Gastroesophageal sphincter (tissue), 4 donors: ENCODE measurements at regions not wholly inside any gene's neighbourhood (a gene's known extent, or its start where the extent isn't known, plus 50 kb on each side); places are given as distances from the start of the nearest gene placed in this dataset.

Experiments used
- ATAC-seq: fragments of 150-250 bp; one replicate; pipeline ENCODE4 v1.9.1; 2016; ENCODE audit warnings: mild to moderate bottlenecking, moderate library complexity
- H3K27ac ChIP-seq, 4 donors: fragments of 200-600 bp; sonication (generic) in 3 of 4; 1 replicate in 3 of 4; 2 replicates in 1 of 4; pipeline ENCODE4 v1.5.1; 2016 to 2019
- H3K27me3 ChIP-seq: fragments of 200-600 bp; sonication (generic); one replicate; pipeline ENCODE4 v1.5.1; 2019
- H3K36me3 ChIP-seq, 2 donors: fragments of 200-600 bp; sonication (generic); one replicate each; pipeline ENCODE4 v1.5.1; 2019; ENCODE audit warnings: control low read depth in 1 of 2
- H3K4me1 ChIP-seq, 3 donors: fragments of 200-600 bp; sonication (generic); 1 replicate in 2 of 3; 2 replicates in 1 of 3; pipeline ENCODE4 v1.5.1; 2016 to 2019; ENCODE audit warnings: control low read depth in 2 of 3
- H3K4me3 ChIP-seq, 2 donors: fragments of 200-600 bp; sonication (generic); one replicate each; pipeline ENCODE4 v1.5.1; 2019; ENCODE audit warnings: mild to moderate bottlenecking in 1 of 2, moderate library complexity in 1 of 2
- H3K9me3 ChIP-seq, 3 donors: fragments of 200-600 bp; sonication (generic); one replicate each; pipeline ENCODE4 v1.5.1; 2017 to 2019; ENCODE audit warnings: control low read depth in 2 of 3
- EP300 ChIP-seq: sonication (generic); formaldehyde crosslinking; IDR thresholded peaks from one replicate; pipeline ENCODE4 v1.6.1; 2017; ENCODE audit warnings: antibody characterized with exemption, mild to moderate bottlenecking
- POLR2A ChIP-seq, 2 donors: fragments of 450-650 bp; IDR thresholded peaks; one replicate each; pipeline ENCODE4 v1.6.1; 2017; ENCODE audit warnings: antibody characterized with exemption in 2 of 2, mild to moderate bottlenecking in 2 of 2, moderate library complexity in 1 of 2
- POLR2AphosphoS5 ChIP-seq: sonication (generic); formaldehyde crosslinking; IDR thresholded peaks from one replicate; pipeline ENCODE4 v1.6.1; 2017; ENCODE audit warnings: antibody characterized with exemption
- WGBS, 2 donors: methylation state at CpG; one replicate each; pipeline ENCODE4 v1.1.5; 2018; ENCODE audit warnings: low coverage in 1 of 2; 5-methylcytosine and 5-hydroxymethylcytosine counted together
- TF ChIP-seq, protein P1 (sequence below), 4 experiments: fragments of 200-600 bp in 2 of 4; fragments of 450-650 bp in 2 of 4; sonication (generic) in 1 of 4; IDR thresholded peaks; one replicate each; pipeline ENCODE4 v1.5.1; 2017 to 2019; ENCODE audit warnings: antibody characterized with exemption in 4 of 4, mild to moderate bottlenecking in 2 of 4, moderate library complexity in 2 of 4

DNA sequence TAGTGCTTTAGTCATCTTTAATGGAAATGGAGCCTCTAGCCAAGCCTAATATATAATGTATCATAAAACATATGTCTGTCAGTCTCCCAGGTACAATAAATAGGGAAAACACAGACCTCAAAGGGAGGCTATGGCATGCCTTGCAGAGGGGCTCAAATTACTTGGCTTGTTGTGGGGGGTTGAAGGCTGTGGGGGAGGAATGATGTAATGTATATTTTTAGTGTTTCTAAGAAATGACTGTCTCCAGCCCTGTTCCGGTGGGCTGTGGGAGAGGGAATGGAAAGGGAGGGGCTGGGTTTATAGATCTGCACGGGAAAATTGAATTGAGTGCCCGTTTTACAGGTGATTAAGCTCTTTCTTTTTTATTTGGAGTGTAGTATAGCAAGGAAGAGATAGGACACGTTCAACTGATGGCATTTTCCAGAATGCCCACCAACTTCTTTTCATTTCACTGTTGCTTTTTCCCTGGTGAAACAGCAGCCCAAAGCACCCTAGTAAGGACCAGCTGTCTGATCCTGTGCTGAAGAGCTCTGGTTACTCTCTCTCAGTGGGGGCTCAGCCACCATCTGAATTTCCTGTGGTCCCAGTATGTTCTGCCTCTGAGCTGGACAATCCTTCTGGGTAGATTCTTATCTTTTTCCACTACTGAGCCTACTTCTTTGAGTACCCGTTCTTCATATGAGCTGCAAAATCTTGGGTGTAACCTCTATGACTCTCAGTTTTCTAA is 220.7 kb upstream of the CASK start:
- 41 to 56% methylated on average over 4 to 5 of the region's 5 CpGs for WGBS, 2 donors
- ATAC-seq, result no peak
- Histone ChIP-seq H3K36me3 (no peaks in the 10 kb centered on the region), H3K27me3 (no peaks in the 10 kb centered on the region), H3K27ac (no peak overlapping the region), H3K4me3 (no peak overlapping the region), H3K4me1 (no peaks in the 10 kb centered on the region), H3K9me3 (no peaks in the 10 kb centered on the region)
- TF ChIP-seq POLR2AphosphoS5, result no peak
- TF ChIP-seq, protein P1, sequence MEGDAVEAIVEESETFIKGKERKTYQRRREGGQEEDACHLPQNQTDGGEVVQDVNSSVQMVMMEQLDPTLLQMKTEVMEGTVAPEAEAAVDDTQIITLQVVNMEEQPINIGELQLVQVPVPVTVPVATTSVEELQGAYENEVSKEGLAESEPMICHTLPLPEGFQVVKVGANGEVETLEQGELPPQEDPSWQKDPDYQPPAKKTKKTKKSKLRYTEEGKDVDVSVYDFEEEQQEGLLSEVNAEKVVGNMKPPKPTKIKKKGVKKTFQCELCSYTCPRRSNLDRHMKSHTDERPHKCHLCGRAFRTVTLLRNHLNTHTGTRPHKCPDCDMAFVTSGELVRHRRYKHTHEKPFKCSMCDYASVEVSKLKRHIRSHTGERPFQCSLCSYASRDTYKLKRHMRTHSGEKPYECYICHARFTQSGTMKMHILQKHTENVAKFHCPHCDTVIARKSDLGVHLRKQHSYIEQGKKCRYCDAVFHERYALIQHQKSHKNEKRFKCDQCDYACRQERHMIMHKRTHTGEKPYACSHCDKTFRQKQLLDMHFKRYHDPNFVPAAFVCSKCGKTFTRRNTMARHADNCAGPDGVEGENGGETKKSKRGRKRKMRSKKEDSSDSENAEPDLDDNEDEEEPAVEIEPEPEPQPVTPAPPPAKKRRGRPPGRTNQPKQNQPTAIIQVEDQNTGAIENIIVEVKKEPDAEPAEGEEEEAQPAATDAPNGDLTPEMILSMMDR (IDR thresholded peaks at IDR 0.05), result no peak
- no peak for TF ChIP-seq EP300
- no peak for TF ChIP-seq POLR2A (IDR thresholded peaks at IDR 0.05)

DNA sequence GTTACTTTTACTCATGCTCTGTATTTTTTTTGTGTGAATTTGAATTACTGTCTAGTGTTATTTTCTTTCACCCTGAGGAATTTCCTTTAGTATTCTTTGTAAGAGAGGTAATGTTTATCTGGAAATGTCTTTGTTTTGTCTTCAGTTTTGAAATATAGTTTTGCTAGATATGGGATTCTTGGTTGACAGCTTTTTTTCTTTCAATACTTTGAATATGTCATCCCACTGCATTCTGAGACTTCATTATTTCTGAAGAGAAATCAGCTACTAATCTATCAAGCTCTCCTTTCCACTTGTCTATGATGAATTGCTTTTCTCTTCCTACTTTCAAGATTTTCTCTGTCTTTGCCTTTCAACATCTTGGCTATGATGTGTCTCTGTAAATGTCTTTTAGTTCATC is 217.0 kb upstream of the CASK start:
- Histone ChIP-seq H3K4me1 (no peaks in the 10 kb centered on the region), H3K36me3 (no peaks in the 10 kb centered on the region), H3K27ac (no peak overlapping the region), H3K27me3 (no peaks in the 10 kb centered on the region), H3K4me3 (no peak overlapping the region), H3K9me3 (no peaks in the 10 kb centered on the region)
- no peak for TF ChIP-seq POLR2A (IDR thresholded peaks at IDR 0.05)
- TF ChIP-seq POLR2AphosphoS5, result no peak
- TF ChIP-seq, protein P1 (IDR thresholded peaks at IDR 0.05), result no peak
- no peak for TF ChIP-seq EP300
- ATAC-seq, result no peak

DNA sequence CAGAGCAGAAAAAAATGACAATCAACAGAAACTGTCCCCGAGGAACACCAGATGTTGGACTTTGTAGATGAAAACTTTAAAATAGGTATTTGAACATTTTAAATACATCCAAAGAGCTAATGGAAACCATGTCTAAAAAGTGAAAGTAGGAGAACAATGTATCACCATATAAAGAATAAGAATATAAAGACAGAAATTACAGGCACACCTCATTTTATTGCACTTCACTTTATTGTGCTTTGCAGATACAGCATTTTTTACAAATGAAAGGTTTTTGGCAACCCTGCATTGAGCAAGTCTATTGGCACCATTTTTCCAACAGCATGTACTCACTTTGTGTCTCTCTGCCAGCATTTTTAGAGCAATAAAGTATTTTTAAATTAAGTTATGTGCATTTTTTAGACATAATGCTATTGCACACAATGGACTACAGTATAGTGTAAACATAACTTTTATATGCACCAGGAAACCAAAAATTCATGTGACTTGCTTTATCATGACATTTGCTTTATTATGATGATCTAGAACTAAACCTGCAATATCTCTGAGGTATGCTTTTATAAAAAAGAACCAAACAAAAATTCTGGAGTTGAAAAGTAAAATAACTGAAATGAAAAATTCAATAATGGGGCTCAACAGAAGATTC is 212.4 kb upstream of the CASK start:
- no peaks in the 10 kb centered on the region for H3K36me3 ChIP-seq
- H3K4me1 ChIP-seq, result no peaks in the 10 kb centered on the region
- H3K27ac ChIP-seq, result no peak overlapping the region
- H3K9me3 ChIP-seq, result no peaks in the 10 kb centered on the region
- H3K27me3 ChIP-seq, result no peaks in the 10 kb centered on the region
- no peak overlapping the region for H3K4me3 ChIP-seq
- TF ChIP-seq, protein P1 (IDR thresholded peaks at IDR 0.05), result no peak
- TF ChIP-seq POLR2A (IDR thresholded peaks at IDR 0.05), result no peak
- TF ChIP-seq EP300, result no peak
- TF ChIP-seq POLR2AphosphoS5, result no peak
- WGBS, 2 donors, result 86 to 100% methylated on average over 1 of the region's 1 CpG
- no peak for ATAC-seq

DNA sequence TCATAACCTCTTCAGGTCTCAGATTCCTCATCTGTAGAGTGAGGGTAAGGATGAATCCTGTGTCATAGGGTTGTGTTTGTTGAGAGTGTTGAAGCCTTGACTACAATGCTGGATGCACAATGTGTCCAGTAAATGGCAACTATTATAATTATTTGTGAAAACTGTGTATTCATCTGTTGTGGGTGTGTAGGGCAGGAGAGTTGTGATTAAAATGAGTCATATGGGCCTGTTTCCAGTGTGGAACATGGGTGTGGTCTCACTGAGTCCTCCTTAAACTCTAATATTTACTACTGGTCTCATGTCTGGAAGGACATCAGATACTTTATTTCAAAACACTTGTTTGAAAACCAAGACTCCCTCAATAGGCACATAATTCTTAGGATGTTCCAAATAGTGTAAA is 208.5 kb upstream of the CASK start:
- Histone ChIP-seq H3K27ac (no peak overlapping the region), H3K4me1 (no peaks in the 10 kb centered on the region), H3K9me3 (no peaks in the 10 kb centered on the region), H3K4me3 (no peak overlapping the region), H3K36me3 (no peaks in the 10 kb centered on the region), H3K27me3 (no peaks in the 10 kb centered on the region)
- TF ChIP-seq POLR2AphosphoS5 (no peak), POLR2A (IDR thresholded peaks at IDR 0.05) (no peak), EP300 (no peak)
- TF ChIP-seq, protein P1 (IDR thresholded peaks at IDR 0.05), result no peak
- ATAC-seq, result no peak
